ENCODE measurements at regions not wholly inside any gene's neighbourhood (a gene's known extent, or its start where the extent isn't known, plus 50 kb on each side); places are given as distances from the start of the nearest gene placed in this dataset.

DNA sequence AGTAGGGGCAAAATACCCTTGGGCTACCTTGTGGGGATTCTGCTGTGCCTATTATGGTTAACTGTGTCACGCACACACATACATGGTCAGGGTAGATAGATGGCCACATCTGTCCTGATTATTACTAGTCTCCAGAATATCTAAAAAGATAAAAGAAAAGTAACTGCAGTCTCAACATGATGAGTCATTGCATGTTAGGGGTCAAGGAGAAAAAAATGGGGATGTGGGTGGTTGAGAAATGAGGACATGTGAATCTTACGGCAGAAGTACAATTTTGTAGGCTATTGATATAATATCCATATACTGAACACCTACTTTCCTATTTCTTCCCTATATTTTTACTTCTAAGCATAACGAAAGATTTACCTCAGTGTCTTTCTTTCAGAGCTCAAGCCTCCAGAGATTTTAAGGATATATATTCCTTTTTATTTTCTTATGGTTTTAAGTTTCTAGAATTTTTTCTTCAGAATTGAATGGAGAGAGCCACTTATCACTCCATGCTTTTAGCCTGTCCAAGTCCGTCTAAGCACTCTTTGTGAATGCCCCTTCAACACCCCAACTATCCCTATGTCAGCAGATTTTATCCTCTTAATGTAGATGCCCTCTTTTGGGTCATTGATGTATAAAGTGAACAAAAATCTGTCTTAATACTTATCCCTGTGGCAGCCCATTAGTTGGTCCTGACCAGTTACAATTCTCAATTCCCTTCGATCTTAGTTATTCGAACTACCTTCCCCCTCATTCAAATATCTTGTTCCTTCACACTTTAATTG is 642.2 kb downstream of the IQCM start:
- no peaks in the 10 kb centered on the region for H3K4me1 ChIP-seq
- no peak overlapping the region for H3K4me3 ChIP-seq
- H3K9ac ChIP-seq = no peak overlapping the region
- no peaks in the 10 kb centered on the region for H3K9me3 ChIP-seq
- no peak overlapping the region for H3K27ac ChIP-seq
- no peaks in the 10 kb centered on the region for H3K36me3 ChIP-seq
- TF ChIP-seq Cebpa-rat (IDR thresholded peaks at IDR 0.05) = no peak
- H3K4me2 ChIP-seq = no peak overlapping the region
- H3K27me3 ChIP-seq = no peaks in the 10 kb centered on the region
- H4K20me1 ChIP-seq = no peaks in the 10 kb centered on the region

DNA sequence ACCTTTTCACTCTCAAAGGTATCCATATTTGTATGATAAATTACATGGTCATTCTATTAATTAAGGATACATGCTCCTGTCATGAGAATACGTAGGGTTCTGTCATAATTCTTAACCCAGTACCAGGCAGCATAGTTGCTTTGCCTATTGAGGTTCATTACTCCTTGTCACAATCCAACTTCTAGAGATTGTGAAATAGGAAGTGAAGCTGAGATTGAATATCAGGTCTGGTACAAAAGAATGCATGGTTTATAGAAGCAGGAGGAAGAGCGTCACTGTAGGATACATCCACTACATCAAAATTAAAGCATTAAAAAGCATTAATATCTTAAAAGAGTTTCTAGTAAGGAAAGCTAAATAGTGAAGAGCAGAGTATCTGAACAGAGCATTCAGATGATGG is 647.0 kb downstream of the IQCM start:
- Histone ChIP-seq H3K9me3 (no peaks in the 10 kb centered on the region), H3K4me2 (no peak overlapping the region), H4K20me1 (no peaks in the 10 kb centered on the region), H3K9ac (no peak overlapping the region), H3K27ac (no peak overlapping the region), H3K36me3 (no peaks in the 10 kb centered on the region), H3K4me1 (no peaks in the 10 kb centered on the region), H3K27me3 (no peaks in the 10 kb centered on the region), H3K4me3 (no peak overlapping the region)
- TF ChIP-seq Cebpa-rat (IDR thresholded peaks at IDR 0.05) = no peak

DNA sequence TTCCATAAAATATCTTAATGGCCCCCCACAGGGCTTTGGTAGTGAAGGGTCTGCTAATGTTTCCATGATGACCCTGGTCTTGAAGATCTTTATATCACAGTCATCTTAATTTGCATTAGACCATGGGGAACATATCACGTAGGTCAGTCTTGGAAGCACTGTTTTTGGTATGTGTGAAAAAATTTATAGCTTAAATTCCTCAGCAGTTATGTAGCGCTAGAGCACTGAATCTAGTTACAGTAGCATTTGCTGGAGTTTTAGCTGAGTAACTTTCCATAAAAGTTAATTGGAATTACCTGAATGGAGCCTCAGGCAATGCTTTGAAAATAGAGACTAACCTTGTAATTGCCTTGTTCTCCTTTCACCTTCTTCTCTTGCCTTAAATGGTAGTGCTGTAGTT is 648.8 kb downstream of the IQCM start:
- no peaks in the 10 kb centered on the region for H4K20me1 ChIP-seq
- H3K27me3 ChIP-seq = no peaks in the 10 kb centered on the region
- no peaks in the 10 kb centered on the region for H3K4me1 ChIP-seq
- H3K4me2 ChIP-seq = no peak overlapping the region
- no peaks in the 10 kb centered on the region for H3K36me3 ChIP-seq
- no peak for TF ChIP-seq Cebpa-rat (IDR thresholded peaks at IDR 0.05)
- no peak overlapping the region for H3K27ac ChIP-seq
- H3K9me3 ChIP-seq = no peaks in the 10 kb centered on the region
- no peak overlapping the region for H3K4me3 ChIP-seq
- H3K9ac ChIP-seq = no peak overlapping the region

DNA sequence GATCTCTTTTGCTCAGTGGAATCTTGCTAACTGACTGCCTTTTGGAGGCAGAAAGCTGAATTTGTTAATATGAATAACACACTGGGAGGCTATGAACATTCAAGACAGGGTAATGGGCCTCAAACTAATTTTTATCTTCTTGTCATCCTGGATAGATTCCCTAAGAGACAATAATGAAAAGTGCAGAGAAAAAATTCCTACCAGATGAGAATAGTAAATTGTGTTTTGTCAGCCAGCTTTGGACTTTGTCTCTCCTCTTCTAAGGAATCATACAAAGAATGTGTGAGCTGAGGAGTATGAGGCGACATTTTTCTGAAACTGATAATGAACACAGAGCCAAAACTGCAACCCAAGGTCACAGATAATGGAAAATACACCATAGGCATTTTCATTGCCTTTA is 649.3 kb downstream of the IQCM start:
- H3K9ac ChIP-seq = no peak overlapping the region
- H3K9me3 ChIP-seq = no peaks in the 10 kb centered on the region
- H3K27ac ChIP-seq = no peak overlapping the region
- H3K27me3 ChIP-seq = no peaks in the 10 kb centered on the region
- no peaks in the 10 kb centered on the region for H3K36me3 ChIP-seq
- H3K4me3 ChIP-seq = no peak overlapping the region
- H3K4me1 ChIP-seq = no peaks in the 10 kb centered on the region
- H3K4me2 ChIP-seq = no peak overlapping the region
- no peaks in the 10 kb centered on the region for H4K20me1 ChIP-seq
- no peak for TF ChIP-seq Cebpa-rat (IDR thresholded peaks at IDR 0.05)

DNA sequence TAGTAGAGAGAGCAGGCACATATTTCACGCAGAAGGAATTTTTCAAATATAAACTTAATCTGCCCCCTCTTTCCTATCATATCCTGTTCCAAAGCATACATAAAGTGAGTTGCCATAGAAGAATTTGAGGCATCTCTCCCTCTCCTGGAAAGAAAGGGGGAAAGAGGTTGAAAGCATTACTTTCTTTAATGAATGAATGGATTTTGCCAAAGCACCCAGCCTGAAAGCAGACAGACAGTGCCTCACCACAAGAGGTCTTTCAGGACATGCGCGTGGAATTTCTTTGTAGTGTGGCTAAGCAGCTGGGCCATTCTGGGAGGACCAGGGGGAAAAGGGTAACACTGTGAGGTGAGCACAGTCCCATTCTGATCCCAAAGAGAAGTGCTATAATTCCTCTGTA is 651.4 kb downstream of the IQCM start:
- TF ChIP-seq Cebpa-rat (IDR thresholded peaks at IDR 0.05) = no peak
- H3K4me2 ChIP-seq = no peak overlapping the region
- no peak overlapping the region for H3K9ac ChIP-seq
- no peak overlapping the region for H3K4me3 ChIP-seq
- H3K27ac ChIP-seq = no peak overlapping the region
- H3K4me1 ChIP-seq = no peaks in the 10 kb centered on the region
- H3K27me3 ChIP-seq = no peaks in the 10 kb centered on the region
- H3K9me3 ChIP-seq = no peaks in the 10 kb centered on the region
- no peaks in the 10 kb centered on the region for H4K20me1 ChIP-seq
- no peaks in the 10 kb centered on the region for H3K36me3 ChIP-seq

DNA sequence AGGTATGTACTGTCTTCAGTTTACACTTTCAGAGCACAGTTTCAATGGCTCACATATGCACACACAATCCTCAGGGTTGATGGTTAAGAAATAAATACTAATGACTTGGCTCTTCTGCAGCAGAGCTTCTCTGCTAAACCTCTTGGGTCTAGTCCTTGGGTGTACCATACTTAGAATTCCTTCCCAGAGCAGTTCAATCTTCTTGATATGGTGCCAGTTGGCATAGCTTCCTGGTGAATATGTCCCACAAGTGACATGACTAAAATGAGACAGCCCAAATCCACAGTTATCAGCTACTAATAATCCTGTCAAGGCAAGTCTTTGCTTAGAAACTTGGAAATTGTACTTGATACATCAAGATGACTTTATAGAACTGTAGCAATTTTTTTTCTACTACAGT is 654.4 kb downstream of the IQCM start:
- Histone ChIP-seq H3K9ac (no peak overlapping the region), H3K4me1 (no peaks in the 10 kb centered on the region), H3K4me3 (no peak overlapping the region), H3K4me2 (no peak overlapping the region), H3K27ac (no peak overlapping the region), H4K20me1 (no peaks in the 10 kb centered on the region), H3K27me3 (no peaks in the 10 kb centered on the region), H3K9me3 (no peaks in the 10 kb centered on the region), H3K36me3 (no peaks in the 10 kb centered on the region)
- no peak for TF ChIP-seq Cebpa-rat (IDR thresholded peaks at IDR 0.05)

DNA sequence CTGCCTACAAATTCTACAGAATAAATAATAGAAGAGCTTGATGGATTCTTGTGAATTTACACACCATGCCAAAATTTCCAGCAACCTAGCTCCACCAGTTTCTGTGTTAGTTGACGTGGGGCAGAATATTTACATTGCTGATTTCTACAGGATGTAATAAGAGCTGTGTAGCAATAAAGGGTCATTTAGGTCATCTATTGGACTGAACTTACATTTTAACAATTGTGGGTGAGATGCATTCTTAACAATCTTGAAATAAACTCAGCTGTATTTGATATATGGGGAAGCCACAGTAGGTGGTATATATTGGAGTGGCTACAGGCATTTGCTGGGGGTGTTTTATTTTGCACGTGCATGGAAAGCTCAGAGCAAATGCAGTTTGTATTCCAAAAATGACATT is 655.3 kb downstream of the IQCM start:
- H3K27ac ChIP-seq = no peak overlapping the region
- H3K4me1 ChIP-seq = no peaks in the 10 kb centered on the region
- no peak overlapping the region for H3K9ac ChIP-seq
- H3K27me3 ChIP-seq = no peaks in the 10 kb centered on the region
- H4K20me1 ChIP-seq = no peaks in the 10 kb centered on the region
- no peaks in the 10 kb centered on the region for H3K9me3 ChIP-seq
- TF ChIP-seq Cebpa-rat (IDR thresholded peaks at IDR 0.05) = no peak
- H3K4me3 ChIP-seq = no peak overlapping the region
- no peak overlapping the region for H3K4me2 ChIP-seq
- no peaks in the 10 kb centered on the region for H3K36me3 ChIP-seq

DNA sequence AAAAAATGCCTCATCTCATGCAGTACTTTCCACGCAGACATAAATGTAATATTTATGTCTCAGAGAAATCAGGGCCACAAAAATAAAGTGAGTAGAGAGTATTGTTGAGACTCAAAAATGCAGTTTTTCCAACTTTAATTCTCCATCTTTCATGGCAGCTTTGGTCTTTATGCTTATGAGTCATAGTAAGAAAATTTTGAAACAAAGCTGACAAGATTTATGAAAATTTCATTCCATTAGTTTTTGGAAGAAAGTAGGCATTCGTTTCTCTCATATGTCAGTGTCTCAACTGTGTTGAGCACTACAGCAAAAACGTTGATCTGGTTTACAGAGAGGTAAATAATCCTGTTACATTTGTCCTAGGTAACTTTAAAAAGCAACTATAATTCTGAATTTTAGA is 656.8 kb downstream of the IQCM start:
- Histone ChIP-seq H4K20me1 (no peaks in the 10 kb centered on the region), H3K36me3 (no peaks in the 10 kb centered on the region), H3K9me3 (no peaks in the 10 kb centered on the region), H3K27me3 (no peaks in the 10 kb centered on the region), H3K9ac (no peak overlapping the region), H3K27ac (no peak overlapping the region), H3K4me1 (no peaks in the 10 kb centered on the region), H3K4me3 (no peak overlapping the region), H3K4me2 (no peak overlapping the region)
- TF ChIP-seq Cebpa-rat (IDR thresholded peaks at IDR 0.05) = no peak

DNA sequence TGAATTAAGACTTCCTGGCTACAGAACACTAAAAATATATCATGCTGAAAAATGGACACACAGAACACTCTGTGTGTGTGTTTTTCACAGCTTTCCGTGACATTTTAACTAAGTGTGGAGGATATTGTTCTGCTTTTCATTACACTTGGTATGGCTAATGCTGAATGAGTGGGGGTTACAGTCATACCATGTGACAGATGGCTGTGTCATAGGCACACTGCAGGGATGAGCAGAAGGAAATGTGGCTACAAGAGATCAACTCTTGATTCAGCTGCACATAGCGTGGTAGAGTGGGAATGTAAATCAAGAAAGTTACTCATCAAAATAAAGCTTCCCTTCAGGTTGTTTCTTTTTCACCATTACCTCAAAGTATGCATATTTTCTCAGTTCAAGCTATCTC is 669.8 kb downstream of the IQCM start:
- Histone ChIP-seq H4K20me1 (no peaks in the 10 kb centered on the region), H3K9ac (no peak overlapping the region), H3K4me2 (no peak overlapping the region), H3K4me3 (no peak overlapping the region), H3K27me3 (no peaks in the 10 kb centered on the region), H3K27ac (no peak overlapping the region), H3K9me3 (no peaks in the 10 kb centered on the region), H3K36me3 (no peaks in the 10 kb centered on the region), H3K4me1 (no peaks in the 10 kb centered on the region)
- TF ChIP-seq Cebpa-rat (IDR thresholded peaks at IDR 0.05) = no peak

DNA sequence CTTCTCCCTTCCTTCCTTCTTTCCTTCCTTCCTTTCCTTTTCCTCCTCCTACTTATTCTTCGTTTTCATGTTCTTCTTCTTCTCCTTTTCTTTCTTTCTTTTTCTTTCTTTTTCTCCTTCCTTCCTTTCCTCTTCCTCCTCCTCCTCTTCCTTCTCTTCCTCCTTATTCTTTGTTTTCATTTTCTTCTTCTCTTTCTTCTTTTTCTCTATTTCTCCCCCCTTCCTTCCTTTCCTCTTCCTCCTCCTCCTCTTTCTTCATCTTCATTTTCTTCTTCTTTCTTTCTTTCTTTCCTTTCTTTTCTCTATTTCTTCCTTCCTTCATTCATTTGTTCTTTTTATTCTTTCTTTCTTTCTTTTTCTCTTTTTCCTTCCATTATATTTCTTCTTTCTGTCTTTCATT is 671.6 kb downstream of the IQCM start:
- Histone ChIP-seq H3K4me2 (no peak overlapping the region), H3K9me3 (no peaks in the 10 kb centered on the region), H4K20me1 (no peaks in the 10 kb centered on the region), H3K36me3 (no peaks in the 10 kb centered on the region), H3K9ac (no peak overlapping the region), H3K4me1 (no peaks in the 10 kb centered on the region), H3K27ac (no peak overlapping the region), H3K27me3 (no peaks in the 10 kb centered on the region), H3K4me3 (no peak overlapping the region)
- TF ChIP-seq Cebpa-rat (IDR thresholded peaks at IDR 0.05) = no peak

DNA sequence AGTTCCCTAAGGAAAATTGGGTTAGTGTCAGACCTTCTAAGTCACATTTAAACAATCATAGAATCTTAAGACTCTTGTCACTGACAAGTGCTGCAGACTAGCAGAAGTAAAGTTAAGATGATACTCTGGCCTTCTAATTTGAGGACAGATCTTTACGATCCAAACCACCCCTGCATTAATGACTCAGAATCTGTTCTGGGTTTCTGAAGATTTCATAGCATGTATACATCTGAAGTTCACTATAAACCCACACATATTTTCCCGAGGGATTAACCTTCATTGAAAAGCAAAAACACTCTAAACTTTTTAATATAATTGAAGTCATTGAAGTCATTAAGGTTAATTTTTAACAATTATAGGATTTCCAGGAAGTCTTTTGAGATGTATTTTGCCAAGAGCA is 674.3 kb downstream of the IQCM start:
- Histone ChIP-seq H3K27ac (no peak overlapping the region), H3K9me3 (no peaks in the 10 kb centered on the region), H3K9ac (no peak overlapping the region), H3K4me1 (no peaks in the 10 kb centered on the region), H3K36me3 (no peaks in the 10 kb centered on the region), H3K4me3 (no peak overlapping the region), H3K27me3 (no peaks in the 10 kb centered on the region), H4K20me1 (no peaks in the 10 kb centered on the region), H3K4me2 (no peak overlapping the region)
- TF ChIP-seq Cebpa-rat (IDR thresholded peaks at IDR 0.05) = no peak
